Upper lobe of left lung (tissue), 4 donors: ENCODE measurements at regions not wholly inside any gene's neighbourhood (a gene's known extent, or its start where the extent isn't known, plus 50 kb on each side); places are given as distances from the start of the nearest gene placed in this dataset.

Experiments
- CTCF ChIP-seq, 6 experiments: fragments of 450-650 bp in 4 of 6; fragments of 200-600 bp in 2 of 6; sonication (generic) in 2 of 6; IDR thresholded peaks; one replicate each; pipeline ENCODE4 v1.5.1; 2016 to 2019; ENCODE audit warnings: antibody characterized with exemption in 6 of 6
- EP300 ChIP-seq, 4 donors: sonication (generic); formaldehyde crosslinking; IDR thresholded peaks; one replicate each; pipeline ENCODE4 v1.5.1; 2017; ENCODE audit warnings: antibody characterized with exemption in 4 of 4, control low read depth in 2 of 4
- POLR2AphosphoS5 ChIP-seq, 2 donors: sonication (generic); formaldehyde crosslinking; IDR thresholded peaks; one replicate each; pipeline ENCODE4 v1.5.1; 2017; ENCODE audit warnings: antibody characterized with exemption in 2 of 2

DNA sequence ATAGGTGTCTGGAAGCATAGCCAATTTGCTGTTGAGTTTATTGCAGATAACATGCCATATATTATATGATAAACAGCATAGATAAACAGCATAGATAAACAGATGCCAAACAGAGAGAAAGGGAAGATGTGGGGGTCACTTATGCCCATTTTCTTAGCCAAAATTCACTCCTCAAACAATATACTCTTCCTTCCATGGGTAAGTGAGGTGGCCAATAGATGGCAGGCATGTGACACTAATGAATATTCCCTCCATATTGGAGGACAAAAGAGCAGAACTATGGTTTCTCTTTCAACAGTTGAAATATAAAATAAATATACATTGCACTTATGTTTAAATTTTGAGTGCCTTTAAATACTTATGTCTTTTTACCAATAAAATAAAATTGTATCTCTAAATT, 1212.8 kb downstream of the REEP3 start:
- no peak for TF ChIP-seq EP300 (IDR thresholded peaks at IDR 0.05)
- no peak for TF ChIP-seq POLR2AphosphoS5 (IDR thresholded peaks at IDR 0.05)
- peak in 2 of 6 experiments; percentile 10 to 24 for TF ChIP-seq CTCF (IDR thresholded peaks at IDR 0.05)
